ENCODE measurements at regions not wholly inside any gene's neighbourhood (a gene's known extent, or its start where the extent isn't known, plus 50 kb on each side); places are given as distances from the start of the nearest gene placed in this dataset.
"Not testable (repeated sequence)": the region's sequence is repeated elsewhere in the genome, so short reads cannot be mapped to it uniquely, and the experiment has no call there.

GRCh38 chr3:81874738-81875137, 113.3 kb upstream of the GBE1 start:
- Mint-ChIP-seq H3K9me3 (no peaks in the 10 kb centered on the region), H3K36me3 (no peaks in the 10 kb centered on the region), H3K27me3 (no peaks in the 10 kb centered on the region), H3K27ac (no peak overlapping the region), H3K4me1 (no peaks in the 10 kb centered on the region), H3K4me3 (no peak overlapping the region)
- no peak for ATAC-seq

DNA sequence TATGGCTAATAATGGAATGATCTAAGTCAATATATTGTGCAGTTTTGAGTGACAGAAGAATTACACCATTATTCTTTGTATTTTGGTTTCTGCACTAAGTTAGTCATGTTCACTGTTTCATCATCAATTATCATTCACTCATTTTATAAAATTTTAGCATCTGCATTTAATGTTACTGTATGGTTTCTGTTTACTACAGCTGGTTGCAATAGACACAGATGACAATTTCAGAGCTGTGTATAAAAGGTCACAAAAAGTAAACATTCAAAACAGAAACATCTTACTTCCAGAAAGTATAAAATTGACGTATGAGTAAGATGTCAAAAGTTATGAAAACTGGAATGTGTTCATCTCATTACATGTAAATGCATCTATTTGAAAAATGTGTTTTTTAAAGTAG, 111.1 kb upstream of the GBE1 start:
- H3K9me3 Mint-ChIP-seq = no peaks in the 10 kb centered on the region
- no peak overlapping the region for H3K27ac Mint-ChIP-seq
- H3K4me1 Mint-ChIP-seq = no peaks in the 10 kb centered on the region
- no peak overlapping the region for H3K4me3 Mint-ChIP-seq
- H3K27me3 Mint-ChIP-seq = no peaks in the 10 kb centered on the region
- H3K36me3 Mint-ChIP-seq = no peaks in the 10 kb centered on the region
- ATAC-seq = no peak

GRCh38 chr3:81871358-81872155, 110.1 kb upstream of the GBE1 start:
- Mint-ChIP-seq H3K27me3 (no peaks in the 10 kb centered on the region), H3K4me1 (no peaks in the 10 kb centered on the region), H3K27ac (no peak overlapping the region), H3K4me3 (no peak overlapping the region), H3K9me3 (no peaks in the 10 kb centered on the region), H3K36me3 (no peaks in the 10 kb centered on the region)
- ATAC-seq = no peak

DNA sequence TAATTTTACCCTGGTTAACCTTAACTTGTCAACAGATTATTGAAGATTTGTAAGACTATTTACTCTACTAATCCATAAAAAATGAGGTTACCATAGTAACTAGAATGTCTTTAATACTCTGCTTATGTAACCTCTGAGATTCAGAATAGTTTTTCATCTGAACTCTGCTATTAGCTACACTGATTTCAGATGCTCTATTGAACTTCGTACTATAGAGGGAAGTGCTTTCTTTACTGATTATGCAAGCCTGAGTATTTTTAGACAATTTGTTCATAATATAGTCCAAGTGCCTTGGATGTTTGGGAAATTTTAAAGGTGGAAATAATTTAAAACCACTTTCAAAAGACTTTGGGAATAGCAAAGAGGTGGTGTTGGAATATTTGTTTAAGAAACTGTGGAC, 107.9 kb upstream of the GBE1 start:
- Mint-ChIP-seq H3K9me3 (no peaks in the 10 kb centered on the region), H3K27me3 (no peaks in the 10 kb centered on the region), H3K36me3 (no peaks in the 10 kb centered on the region), H3K4me1 (no peaks in the 10 kb centered on the region), H3K27ac (no peak overlapping the region), H3K4me3 (no peak overlapping the region)
- no peak for ATAC-seq

- H3K4me1 Mint-ChIP-seq = no peaks in the 10 kb centered on the region
- H3K27me3 Mint-ChIP-seq = no peaks in the 10 kb centered on the region
- H3K36me3 Mint-ChIP-seq = no peaks in the 10 kb centered on the region
- ATAC-seq = no peak
- H3K9me3 Mint-ChIP-seq = no peaks in the 10 kb centered on the region
- no peak overlapping the region for H3K4me3 Mint-ChIP-seq
- H3K27ac Mint-ChIP-seq = no peak overlapping the region
Measured at GRCh38 chr3:81868597-81868996, 107.2 kb upstream of the GBE1 start.

DNA sequence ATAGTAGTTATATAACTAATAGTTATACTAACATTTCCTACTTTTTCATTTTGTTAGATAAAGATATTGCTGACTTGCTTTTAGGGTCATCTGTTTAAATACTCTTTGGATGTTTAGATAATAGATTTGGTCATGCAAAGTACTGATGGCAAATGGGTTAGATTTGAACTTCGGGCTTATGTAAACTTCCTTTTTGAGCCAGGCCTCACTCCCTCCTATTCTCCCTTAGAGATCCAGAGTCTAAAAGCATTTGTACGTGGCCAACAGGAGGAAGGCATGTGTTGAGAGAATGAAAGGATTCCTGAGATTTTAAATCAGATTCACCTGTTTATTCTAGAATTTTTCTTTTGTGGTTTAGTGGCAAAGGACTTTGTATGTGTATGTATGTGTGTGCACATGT, 106.4 kb upstream of the GBE1 start:
- Mint-ChIP-seq H3K4me3 (no peak overlapping the region), H3K36me3 (no peaks in the 10 kb centered on the region), H3K9me3 (no peaks in the 10 kb centered on the region), H3K27me3 (no peaks in the 10 kb centered on the region), H3K27ac (no peak overlapping the region), H3K4me1 (no peaks in the 10 kb centered on the region)
- ATAC-seq = no peak

DNA sequence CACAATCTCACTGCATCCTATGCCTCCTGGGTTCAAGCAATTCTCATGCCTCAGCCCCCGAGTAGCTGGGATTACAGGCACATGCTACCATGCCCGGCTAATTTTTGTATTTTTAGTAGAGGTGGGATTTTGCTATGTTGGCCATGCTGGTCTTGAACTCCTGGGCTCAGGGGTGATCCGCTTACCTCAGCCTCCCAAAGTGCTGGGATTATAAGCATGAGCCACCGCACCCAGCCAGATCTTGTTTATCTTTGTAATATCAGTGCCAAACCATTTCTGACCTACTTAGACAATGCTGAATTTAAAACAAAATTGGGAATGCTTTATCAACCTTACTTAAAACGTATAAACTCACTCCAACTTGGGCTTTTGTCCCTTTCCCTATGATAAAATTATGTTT, 103.7 kb upstream of the GBE1 start:
- ATAC-seq, H3K27ac Mint-ChIP-seq, H3K4me1 Mint-ChIP-seq, H3K9me3 Mint-ChIP-seq, H3K27me3 Mint-ChIP-seq, H3K4me3 Mint-ChIP-seq, H3K36me3 Mint-ChIP-seq: not testable (repeated sequence)

GRCh38 chr3:81864272-81864671, 102.8 kb upstream of the GBE1 start:
- H3K27ac Mint-ChIP-seq = no peak overlapping the region
- no peaks in the 10 kb centered on the region for H3K27me3 Mint-ChIP-seq
- no peak for ATAC-seq
- H3K36me3 Mint-ChIP-seq = no peaks in the 10 kb centered on the region
- H3K9me3 Mint-ChIP-seq = no peaks in the 10 kb centered on the region
- no peak overlapping the region for H3K4me3 Mint-ChIP-seq
- H3K4me1 Mint-ChIP-seq = no peaks in the 10 kb centered on the region

DNA sequence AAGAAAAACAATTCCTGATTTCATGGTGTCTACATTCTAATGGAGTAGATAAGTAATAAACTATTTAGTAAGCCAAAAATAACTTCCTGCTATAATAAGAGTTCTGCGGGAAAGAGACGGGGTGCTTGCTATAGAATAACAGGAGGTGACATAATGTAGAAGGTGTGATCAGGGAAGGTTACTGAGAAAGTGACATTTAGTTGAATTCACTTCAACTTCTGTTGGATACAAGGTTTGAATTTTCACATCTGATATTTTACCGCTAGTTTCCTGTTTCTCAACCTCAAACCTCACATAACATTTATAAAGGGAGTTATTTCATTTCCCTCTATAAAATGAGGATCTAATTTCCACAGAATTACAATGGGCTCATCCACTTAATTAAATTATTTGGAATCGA, 102.3 kb upstream of the GBE1 start:
- H3K4me3 Mint-ChIP-seq = no peak overlapping the region
- ATAC-seq = no peak
- H3K36me3 Mint-ChIP-seq = no peaks in the 10 kb centered on the region
- H3K27ac Mint-ChIP-seq = no peak overlapping the region
- H3K27me3 Mint-ChIP-seq = no peaks in the 10 kb centered on the region
- H3K4me1 Mint-ChIP-seq = no peaks in the 10 kb centered on the region
- H3K9me3 Mint-ChIP-seq = no peaks in the 10 kb centered on the region

DNA sequence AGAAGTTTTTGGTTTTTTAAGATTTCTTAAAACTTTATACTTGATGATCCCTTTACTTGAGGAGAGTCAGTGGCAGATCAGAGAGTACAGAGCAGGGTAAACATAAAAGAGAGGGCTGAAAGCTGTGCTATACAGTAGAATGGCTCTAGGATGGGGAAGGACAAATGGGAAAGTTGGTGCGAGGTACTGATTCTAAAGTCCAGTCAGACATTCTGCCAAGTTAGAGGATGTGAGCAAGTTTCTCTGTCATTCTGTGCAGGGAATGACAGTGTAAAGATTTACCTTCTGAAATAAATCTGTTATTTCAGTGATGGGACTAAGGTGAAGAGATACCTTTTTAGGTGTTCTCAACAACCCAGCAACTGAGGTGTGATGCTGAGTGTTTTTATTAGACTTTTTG, 100.1 kb upstream of the GBE1 start:
- Mint-ChIP-seq H3K36me3 (no peaks in the 10 kb centered on the region), H3K4me3 (no peak overlapping the region), H3K27me3 (no peaks in the 10 kb centered on the region), H3K27ac (no peak overlapping the region), H3K4me1 (no peaks in the 10 kb centered on the region), H3K9me3 (no peaks in the 10 kb centered on the region)
- ATAC-seq = no peak

DNA sequence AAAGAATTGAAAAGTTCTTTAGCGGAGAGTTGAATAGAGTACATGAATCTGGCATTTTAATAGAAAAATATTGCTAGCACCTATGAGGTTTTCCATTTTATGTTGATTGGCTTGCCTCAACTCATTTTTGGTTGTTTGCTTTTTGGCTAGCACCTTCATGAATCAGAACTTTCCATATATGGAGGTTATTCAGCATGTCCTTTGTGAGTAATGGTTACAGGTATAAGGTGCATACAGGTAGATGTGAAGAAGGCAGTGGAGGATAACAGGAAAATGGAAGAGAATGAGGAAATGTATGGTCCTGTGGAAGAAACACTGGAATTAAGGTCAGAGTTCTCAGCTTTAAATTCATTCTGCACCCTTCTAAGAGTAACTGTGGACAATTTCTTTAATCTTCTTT, 98.1 kb upstream of the GBE1 start:
- no peak overlapping the region for H3K4me3 Mint-ChIP-seq
- H3K36me3 Mint-ChIP-seq = no peaks in the 10 kb centered on the region
- ATAC-seq = no peak
- H3K27me3 Mint-ChIP-seq = no peaks in the 10 kb centered on the region
- no peak overlapping the region for H3K27ac Mint-ChIP-seq
- no peaks in the 10 kb centered on the region for H3K9me3 Mint-ChIP-seq
- H3K4me1 Mint-ChIP-seq = no peaks in the 10 kb centered on the region

DNA sequence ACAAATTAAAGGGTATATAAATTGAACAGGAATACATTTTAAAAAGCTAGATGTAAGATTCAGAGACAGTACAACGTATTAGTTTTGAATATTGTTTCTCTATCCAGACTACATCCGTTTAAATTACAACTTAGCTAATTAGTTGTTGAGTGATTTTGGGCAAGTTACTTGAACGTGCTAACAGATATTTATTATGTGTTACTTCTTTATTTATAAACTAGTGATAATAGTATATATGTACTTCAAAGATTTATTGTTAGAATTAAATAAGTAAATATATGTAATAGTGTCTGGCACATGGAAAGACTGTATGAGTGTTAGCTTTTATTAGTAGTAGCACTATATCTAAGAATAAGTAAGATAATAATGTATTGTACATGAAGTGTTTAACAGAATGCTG, 92.0 kb upstream of the GBE1 start:
- Mint-ChIP-seq H3K27me3 (no peaks in the 10 kb centered on the region), H3K27ac (no peak overlapping the region), H3K9me3 (no peaks in the 10 kb centered on the region), H3K4me3 (no peak overlapping the region), H3K36me3 (no peaks in the 10 kb centered on the region), H3K4me1 (no peaks in the 10 kb centered on the region)
- ATAC-seq = no peak

DNA sequence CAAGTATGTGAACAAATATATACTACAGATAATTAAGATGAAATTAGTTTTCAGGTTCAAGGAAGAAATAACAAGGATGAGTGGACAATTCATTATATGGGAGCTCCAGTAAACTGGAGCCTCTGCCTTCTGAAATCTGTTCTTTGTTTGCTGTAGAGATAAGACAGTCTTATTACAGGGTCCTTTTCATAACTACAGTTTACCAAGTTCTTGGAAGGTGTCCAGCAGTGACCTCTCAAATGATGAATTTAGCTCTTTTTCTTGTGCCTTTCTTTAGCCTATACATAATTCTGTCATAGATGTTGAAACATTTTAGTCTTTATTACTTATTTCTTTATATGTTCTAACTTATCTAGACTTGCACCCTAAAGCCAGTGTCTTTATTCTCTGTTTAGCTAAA, 89.7 kb upstream of the GBE1 start:
- no peak overlapping the region for H3K4me3 Mint-ChIP-seq
- no peaks in the 10 kb centered on the region for H3K4me1 Mint-ChIP-seq
- no peaks in the 10 kb centered on the region for H3K27me3 Mint-ChIP-seq
- no peak for ATAC-seq
- no peaks in the 10 kb centered on the region for H3K36me3 Mint-ChIP-seq
- H3K9me3 Mint-ChIP-seq = no peaks in the 10 kb centered on the region
- no peak overlapping the region for H3K27ac Mint-ChIP-seq

DNA sequence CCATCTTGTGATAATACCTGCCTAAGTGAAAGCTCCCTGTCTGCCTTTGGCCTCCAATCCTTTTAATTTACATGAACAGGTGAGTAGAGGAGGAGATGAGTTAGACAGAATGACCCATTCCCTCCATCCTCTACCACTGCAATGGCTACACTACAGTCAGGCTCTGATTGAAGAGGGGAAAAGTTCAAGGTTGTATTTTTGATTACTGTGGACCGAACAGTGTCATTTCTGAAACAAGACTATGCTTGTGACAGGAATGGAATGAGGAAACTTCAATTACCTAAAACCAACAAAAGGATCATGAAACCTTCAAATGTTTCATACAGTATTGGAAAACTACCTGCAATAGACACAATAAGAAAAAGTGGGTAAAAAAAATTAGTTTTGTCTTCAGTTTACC, 85.5 kb upstream of the GBE1 start:
- H3K36me3 Mint-ChIP-seq = no peaks in the 10 kb centered on the region
- H3K27ac Mint-ChIP-seq = no peak overlapping the region
- H3K27me3 Mint-ChIP-seq = no peaks in the 10 kb centered on the region
- ATAC-seq = no peak
- no peak overlapping the region for H3K4me3 Mint-ChIP-seq
- H3K9me3 Mint-ChIP-seq = no peaks in the 10 kb centered on the region
- no peaks in the 10 kb centered on the region for H3K4me1 Mint-ChIP-seq

- no peak for ATAC-seq
- H3K36me3 Mint-ChIP-seq = no peaks in the 10 kb centered on the region
- no peak overlapping the region for H3K27ac Mint-ChIP-seq
- no peaks in the 10 kb centered on the region for H3K9me3 Mint-ChIP-seq
- peaks cover 6% of the 10 kb centered on the region for H3K4me1 Mint-ChIP-seq
- H3K27me3 Mint-ChIP-seq = peaks cover 8% of the 10 kb centered on the region
- H3K4me3 Mint-ChIP-seq = no peak overlapping the region
Measured at GRCh38 chr3:81841540-81841939, 80.1 kb upstream of the GBE1 start.

- Mint-ChIP-seq H3K36me3 (no peaks in the 10 kb centered on the region), H3K4me1 (peaks cover 6% of the 10 kb centered on the region), H3K27me3 (peaks cover 8% of the 10 kb centered on the region), H3K27ac (no peak overlapping the region), H3K9me3 (no peaks in the 10 kb centered on the region), H3K4me3 (no peak overlapping the region)
- no peak for ATAC-seq
Measured at GRCh38 chr3:81839504-81840094, 78.2 kb upstream of the GBE1 start.

Measured in stimulated activated memory B cell treated with anti-CD40 and anti-IgM and Interleukin-4, amounts not matched to agents 10 μg/mL and 1 μg/mL and 100 μg/mL, for 72 hours (primary cell).